ENCODE measurements at regions not wholly inside any gene's neighbourhood (a gene's known extent, or its start where the extent isn't known, plus 50 kb on each side); places are given as distances from the start of the nearest gene placed in this dataset.

DNA sequence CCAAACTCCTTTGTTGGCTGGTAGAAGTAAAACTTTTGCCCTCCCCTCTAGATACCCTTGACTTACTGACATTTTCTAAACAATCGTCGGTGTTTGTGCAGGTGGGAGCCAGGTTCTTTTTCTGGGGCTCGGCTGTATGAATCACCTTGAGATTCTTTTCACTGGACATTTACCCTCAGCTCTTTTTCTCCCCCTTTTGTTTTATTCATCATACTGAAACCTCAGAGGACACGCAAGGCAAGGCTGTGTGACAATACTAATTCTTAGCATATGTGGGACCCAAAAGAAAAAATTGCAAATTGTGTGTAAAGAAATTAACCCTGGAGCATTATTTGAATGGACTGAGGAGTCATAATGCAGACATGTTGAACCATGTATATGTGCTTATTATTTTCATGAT, 194.0 kb downstream of the PCDH19 start:
- TF ChIP-seq POLR2AphosphoS2 (conservative IDR thresholded peaks at IDR 0.05; ENCODE audit: low read length) (no peak), MAFK (IDR thresholded peaks at IDR 0.05; ENCODE audit: partially characterized antibody) (no peak), EP300 (IDR thresholded peaks at IDR 0.05) (no peak), TP53 (CRISPR knock-in tag; IDR thresholded peaks at IDR 0.05) (no peak), POLR2A (IDR thresholded peaks at IDR 0.05; ENCODE audit: low read length) (no peak)
- TF ChIP-seq, protein P1, sequence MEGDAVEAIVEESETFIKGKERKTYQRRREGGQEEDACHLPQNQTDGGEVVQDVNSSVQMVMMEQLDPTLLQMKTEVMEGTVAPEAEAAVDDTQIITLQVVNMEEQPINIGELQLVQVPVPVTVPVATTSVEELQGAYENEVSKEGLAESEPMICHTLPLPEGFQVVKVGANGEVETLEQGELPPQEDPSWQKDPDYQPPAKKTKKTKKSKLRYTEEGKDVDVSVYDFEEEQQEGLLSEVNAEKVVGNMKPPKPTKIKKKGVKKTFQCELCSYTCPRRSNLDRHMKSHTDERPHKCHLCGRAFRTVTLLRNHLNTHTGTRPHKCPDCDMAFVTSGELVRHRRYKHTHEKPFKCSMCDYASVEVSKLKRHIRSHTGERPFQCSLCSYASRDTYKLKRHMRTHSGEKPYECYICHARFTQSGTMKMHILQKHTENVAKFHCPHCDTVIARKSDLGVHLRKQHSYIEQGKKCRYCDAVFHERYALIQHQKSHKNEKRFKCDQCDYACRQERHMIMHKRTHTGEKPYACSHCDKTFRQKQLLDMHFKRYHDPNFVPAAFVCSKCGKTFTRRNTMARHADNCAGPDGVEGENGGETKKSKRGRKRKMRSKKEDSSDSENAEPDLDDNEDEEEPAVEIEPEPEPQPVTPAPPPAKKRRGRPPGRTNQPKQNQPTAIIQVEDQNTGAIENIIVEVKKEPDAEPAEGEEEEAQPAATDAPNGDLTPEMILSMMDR (IDR thresholded peaks at IDR 0.05): no peak
- TF ChIP-seq, protein P2, sequence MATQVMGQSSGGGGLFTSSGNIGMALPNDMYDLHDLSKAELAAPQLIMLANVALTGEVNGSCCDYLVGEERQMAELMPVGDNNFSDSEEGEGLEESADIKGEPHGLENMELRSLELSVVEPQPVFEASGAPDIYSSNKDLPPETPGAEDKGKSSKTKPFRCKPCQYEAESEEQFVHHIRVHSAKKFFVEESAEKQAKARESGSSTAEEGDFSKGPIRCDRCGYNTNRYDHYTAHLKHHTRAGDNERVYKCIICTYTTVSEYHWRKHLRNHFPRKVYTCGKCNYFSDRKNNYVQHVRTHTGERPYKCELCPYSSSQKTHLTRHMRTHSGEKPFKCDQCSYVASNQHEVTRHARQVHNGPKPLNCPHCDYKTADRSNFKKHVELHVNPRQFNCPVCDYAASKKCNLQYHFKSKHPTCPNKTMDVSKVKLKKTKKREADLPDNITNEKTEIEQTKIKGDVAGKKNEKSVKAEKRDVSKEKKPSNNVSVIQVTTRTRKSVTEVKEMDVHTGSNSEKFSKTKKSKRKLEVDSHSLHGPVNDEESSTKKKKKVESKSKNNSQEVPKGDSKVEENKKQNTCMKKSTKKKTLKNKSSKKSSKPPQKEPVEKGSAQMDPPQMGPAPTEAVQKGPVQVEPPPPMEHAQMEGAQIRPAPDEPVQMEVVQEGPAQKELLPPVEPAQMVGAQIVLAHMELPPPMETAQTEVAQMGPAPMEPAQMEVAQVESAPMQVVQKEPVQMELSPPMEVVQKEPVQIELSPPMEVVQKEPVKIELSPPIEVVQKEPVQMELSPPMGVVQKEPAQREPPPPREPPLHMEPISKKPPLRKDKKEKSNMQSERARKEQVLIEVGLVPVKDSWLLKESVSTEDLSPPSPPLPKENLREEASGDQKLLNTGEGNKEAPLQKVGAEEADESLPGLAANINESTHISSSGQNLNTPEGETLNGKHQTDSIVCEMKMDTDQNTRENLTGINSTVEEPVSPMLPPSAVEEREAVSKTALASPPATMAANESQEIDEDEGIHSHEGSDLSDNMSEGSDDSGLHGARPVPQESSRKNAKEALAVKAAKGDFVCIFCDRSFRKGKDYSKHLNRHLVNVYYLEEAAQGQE (IDR thresholded peaks at IDR 0.05): no peak
